SK-N-MC (cell line): ENCODE measurements at regions not wholly inside any gene's neighbourhood (a gene's known extent, or its start where the extent isn't known, plus 50 kb on each side); places are given as distances from the start of the nearest gene placed in this dataset.

Experiments
- DNase-seq: peaks from one replicate; pipeline ENCODE4 v3.0.0-alpha.2; 2011; ENCODE audit warnings: low read depth, low spot score
- H3K27ac ChIP-seq: fragments of 200-600 bp; sonication (generic); 2 replicates; pipeline ENCODE4 v1.5.1; 2016; ENCODE audit warnings: mixed run types
- H3K36me3 ChIP-seq: fragments of 200-600 bp; sonication (generic); 2 replicates; pipeline ENCODE4 v1.6.1; 2017; ENCODE audit warnings: antibody characterized with exemption, low read length, mixed read lengths; ENCODE audit not compliant: insufficient read depth
- H3K4me3 ChIP-seq: fragments of 200-600 bp; sonication (generic); 2 replicates; pipeline ENCODE4 v1.5.1; 2016
- H3K9ac ChIP-seq: fragments of 200-600 bp; sonication (generic); 2 replicates; pipeline ENCODE4 v1.8.0; 2017; ENCODE audit warnings: mixed run types, mixed read lengths; ENCODE audit not compliant: insufficient read length
- H3K9me3 ChIP-seq: fragments of 200-600 bp; sonication (generic); 2 replicates; pipeline ENCODE4 v1.6.1; 2017; ENCODE audit warnings: low read depth, mild to moderate bottlenecking, antibody characterized with exemption, low read length, moderate library complexity, mixed read lengths
- EZH2 ChIP-seq: fragments of 200-600 bp; sonication (generic); IDR thresholded peaks from one replicate; pipeline ENCODE4 v1.6.1; 2017; ENCODE audit warnings: antibody characterized with exemption
- FOXP2 ChIP-seq: optimal IDR thresholded peaks from 2 replicates; pipeline ENCODE3; 2011; ENCODE audit warnings: mild to moderate bottlenecking, moderate library complexity; ENCODE audit not compliant: insufficient read depth; ENCODE audit errors: extremely low read length, control extremely low read depth
- POLR2AphosphoS5 ChIP-seq: IDR thresholded peaks from 2 replicates; pipeline ENCODE4 v1.6.1; 2012; ENCODE audit warnings: mild to moderate bottlenecking, low read depth, low read length, borderline replicate concordance

DNA sequence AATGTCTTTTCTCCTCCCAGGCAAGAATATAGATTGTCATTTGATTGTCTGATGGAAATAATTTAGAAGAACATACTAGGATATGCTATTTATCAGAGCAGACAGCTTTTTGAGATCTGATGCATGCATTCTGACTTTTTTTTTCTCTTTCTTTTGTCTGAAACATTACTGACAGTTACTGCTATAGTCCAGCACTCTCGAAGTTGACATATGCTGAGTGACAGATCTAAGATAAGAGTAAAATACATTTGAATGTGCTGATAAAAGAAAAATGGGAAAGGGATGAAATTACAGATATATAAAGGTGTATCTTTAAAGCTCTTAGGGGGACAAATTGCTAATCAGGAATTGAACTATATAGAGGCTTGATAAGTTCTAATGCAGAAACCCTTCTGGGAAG lies 753.8 kb upstream of the TENM4 start:
- Histone ChIP-seq H3K9ac (no peak overlapping the region), H3K4me3 (no peak overlapping the region), H3K27ac (no peak overlapping the region), H3K9me3 (no peaks in the 10 kb centered on the region), H3K36me3 (no peaks in the 10 kb centered on the region)
- TF ChIP-seq FOXP2 = no peak
- TF ChIP-seq POLR2AphosphoS5 = no peak
- TF ChIP-seq EZH2 = no peak
- DNase-seq = no peak

DNA sequence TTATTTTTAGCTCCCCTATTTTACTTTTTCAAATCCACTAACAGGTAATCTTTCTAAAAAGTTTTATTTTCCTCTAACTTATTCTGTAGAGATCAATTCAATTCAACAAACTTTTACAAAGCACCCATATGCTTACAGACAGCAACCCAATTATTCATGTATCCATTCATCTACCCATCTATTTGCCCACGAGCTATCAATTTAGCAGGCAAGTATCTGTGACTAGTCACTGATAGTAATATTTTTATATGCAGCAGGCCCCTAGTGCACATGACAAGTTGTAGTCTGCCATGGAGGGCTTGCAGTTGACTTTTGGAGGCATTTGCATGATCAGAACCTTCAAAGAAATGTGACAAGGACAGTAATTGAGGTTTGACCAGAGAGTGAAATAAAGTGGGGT lies 753.2 kb upstream of the TENM4 start:
- Histone ChIP-seq H3K4me3 (no peak overlapping the region), H3K9me3 (no peaks in the 10 kb centered on the region), H3K27ac (no peak overlapping the region), H3K9ac (no peak overlapping the region), H3K36me3 (no peaks in the 10 kb centered on the region)
- DNase-seq = no peak
- TF ChIP-seq POLR2AphosphoS5 (no peak), FOXP2 (no peak), EZH2 (no peak)

DNA sequence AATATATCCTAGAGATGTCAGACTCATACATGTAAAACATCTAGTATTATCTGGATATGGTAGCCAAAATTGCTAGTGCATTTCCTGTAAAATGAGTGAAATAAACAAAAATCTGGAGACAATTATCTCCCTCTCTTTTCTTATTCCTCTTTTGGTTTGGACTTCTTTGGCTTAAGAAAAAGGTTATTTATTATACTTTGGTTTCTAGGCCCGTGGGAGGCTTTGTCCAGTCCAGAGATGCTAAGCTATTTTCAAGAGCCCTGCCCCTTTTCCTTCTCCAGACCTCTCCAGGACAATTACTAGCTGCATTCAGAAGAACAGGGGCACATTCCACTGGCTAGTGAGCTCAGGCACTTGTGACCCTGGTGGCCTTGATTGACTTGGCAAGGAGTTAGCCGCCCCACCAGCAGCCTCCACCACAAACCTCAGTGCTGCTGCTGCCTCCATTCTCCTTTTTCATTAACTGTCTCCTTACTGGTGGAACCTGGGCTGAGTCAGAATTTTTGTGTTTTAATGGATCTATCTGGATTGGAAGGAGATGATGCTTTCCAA lies 747.3 kb upstream of the TENM4 start:
- Histone ChIP-seq H3K9me3 (no peaks in the 10 kb centered on the region), H3K36me3 (no peaks in the 10 kb centered on the region), H3K9ac (no peak overlapping the region), H3K27ac (no peak overlapping the region), H3K4me3 (no peak overlapping the region)
- TF ChIP-seq FOXP2 (no peak), POLR2AphosphoS5 (no peak), EZH2 (no peak)
- no peak for DNase-seq

DNA sequence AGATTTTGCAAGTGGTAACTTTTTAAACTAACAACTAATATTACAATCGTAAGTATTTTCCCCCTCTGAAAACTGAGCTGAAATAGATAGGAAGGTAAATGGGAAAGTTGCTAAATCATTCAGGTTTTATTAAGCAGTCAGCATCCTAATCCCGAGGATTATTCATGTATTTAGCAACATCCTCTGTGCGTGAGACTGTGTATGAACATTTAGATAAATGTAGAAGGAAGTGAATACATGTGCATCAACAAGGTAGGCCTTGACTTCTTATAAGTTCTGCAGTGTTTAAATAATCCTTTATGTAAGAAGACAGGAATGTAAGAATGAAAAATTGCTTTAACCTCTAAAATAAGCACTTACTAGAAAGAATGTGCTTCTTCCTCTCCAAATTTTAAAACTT lies 745.9 kb upstream of the TENM4 start:
- H3K9ac ChIP-seq = no peak overlapping the region
- H3K27ac ChIP-seq = no peak overlapping the region
- TF ChIP-seq FOXP2 (no peak), EZH2 (no peak), POLR2AphosphoS5 (no peak)
- H3K36me3 ChIP-seq = no peaks in the 10 kb centered on the region
- H3K9me3 ChIP-seq = no peaks in the 10 kb centered on the region
- H3K4me3 ChIP-seq = no peak overlapping the region
- no peak for DNase-seq

DNA sequence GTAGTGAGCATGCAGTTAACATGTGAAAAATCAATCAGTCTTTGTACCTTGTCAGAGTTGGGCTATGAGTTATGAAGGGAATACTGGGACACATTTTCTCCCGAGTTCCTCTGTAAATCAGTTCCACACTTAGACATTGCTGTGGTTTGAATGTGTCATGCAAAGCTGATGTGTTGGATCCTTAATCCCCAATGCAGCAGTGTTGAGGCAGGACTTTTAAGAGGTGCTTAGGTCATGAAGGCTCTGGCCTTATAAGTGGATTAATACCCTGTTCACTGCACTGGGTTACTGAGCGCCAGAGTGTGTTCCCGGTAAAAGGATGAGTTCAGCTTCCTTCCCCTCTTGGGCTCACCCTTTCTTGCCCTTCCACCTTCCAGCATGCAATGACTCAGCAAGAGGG lies 742.1 kb upstream of the TENM4 start:
- Histone ChIP-seq H3K9me3 (no peaks in the 10 kb centered on the region), H3K36me3 (no peaks in the 10 kb centered on the region), H3K9ac (no peak overlapping the region), H3K27ac (no peak overlapping the region), H3K4me3 (no peak overlapping the region)
- TF ChIP-seq EZH2 (no peak), POLR2AphosphoS5 (no peak), FOXP2 (no peak)
- DNase-seq = no peak

DNA sequence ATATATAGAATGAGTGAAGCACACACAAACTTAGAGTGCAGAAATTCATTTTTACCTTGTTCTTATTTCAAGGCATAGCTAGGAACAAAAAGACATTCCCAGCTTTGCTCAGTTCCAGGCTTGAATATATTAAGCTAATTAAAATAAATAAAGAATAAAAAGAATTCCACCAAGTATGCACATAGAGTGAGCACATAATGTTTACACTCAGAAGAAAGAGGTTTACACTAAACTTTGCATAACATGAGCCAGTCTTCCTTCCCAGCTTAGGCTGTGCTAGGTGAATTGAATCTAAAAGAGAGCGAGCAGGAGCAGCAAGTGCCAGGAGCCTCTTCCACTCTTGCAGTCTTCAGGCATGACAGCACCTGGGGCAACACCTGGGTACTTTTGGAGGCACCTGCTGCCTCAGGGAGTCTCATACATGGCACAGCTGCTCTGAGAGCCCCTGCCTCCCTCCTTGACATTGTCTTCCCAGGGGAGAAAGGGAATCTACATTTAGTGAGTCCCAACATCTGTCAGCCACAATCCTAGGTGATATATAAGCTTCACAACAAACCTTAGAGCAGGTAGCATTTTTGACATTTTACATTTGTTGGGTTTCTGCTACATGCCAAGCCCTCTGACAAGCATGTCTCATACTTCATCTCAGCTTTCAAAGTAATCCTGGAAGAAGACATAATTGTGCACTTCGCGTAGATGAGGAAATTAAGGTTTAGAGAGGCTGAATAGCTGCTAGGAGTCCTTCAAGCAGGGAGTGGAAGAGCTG lies 732.7 kb upstream of the TENM4 start:
- TF ChIP-seq FOXP2 (no peak), EZH2 (no peak), POLR2AphosphoS5 (no peak)

DNA sequence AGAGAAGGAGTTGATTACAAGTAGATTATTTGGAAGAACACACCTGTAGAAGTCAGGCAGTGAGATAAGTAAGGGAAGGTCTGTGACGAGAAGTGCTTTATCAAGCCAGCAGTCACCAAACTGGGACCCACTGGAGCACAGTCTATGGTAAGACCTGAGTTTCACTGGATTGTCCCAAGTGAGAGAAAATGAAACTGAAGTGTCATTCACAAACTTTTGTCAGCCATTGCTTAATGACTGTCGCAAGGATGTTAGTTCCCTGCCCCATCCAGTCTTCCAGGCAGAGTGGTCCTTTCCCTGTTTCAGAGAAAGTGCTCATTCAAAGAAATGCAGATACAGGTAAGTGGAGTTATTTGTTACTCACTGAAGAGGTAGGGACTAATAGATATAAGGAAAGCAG lies 728.0 kb upstream of the TENM4 start:
- no peak overlapping the region for H3K4me3 ChIP-seq
- H3K9ac ChIP-seq = no peak overlapping the region
- no peak for TF ChIP-seq EZH2
- TF ChIP-seq FOXP2 = no peak
- TF ChIP-seq POLR2AphosphoS5 = no peak
- H3K36me3 ChIP-seq = no peaks in the 10 kb centered on the region
- no peaks in the 10 kb centered on the region for H3K9me3 ChIP-seq
- DNase-seq = no peak
- H3K27ac ChIP-seq = no peak overlapping the region

More for the DNA sequence above, 732.7 kb upstream of the TENM4 start:
- Histone ChIP-seq H3K36me3 (no peaks in the 10 kb centered on the region), H3K27ac (no peak overlapping the region), H3K4me3 (no peak overlapping the region), H3K9ac (no peak overlapping the region), H3K9me3 (no peaks in the 10 kb centered on the region)
- DNase-seq = no peak

DNA sequence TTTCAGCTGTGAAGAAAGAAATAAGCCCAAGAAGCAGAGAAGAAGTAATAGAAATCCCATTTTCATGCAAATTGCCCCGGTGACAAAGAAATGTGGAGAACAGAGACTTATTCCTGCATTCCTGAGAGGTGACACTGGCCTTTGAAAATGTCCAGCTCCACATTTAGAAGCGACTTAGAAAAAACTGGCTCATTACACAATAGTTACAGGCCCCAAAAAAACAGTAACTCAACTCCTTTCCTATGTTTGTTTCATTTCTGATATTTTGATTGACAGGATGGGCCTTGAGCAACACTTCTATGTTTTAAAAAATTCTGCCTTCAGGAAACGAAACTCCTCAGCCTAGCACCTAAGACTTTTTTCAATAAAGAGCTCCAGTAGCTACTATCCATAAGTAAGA lies 726.9 kb upstream of the TENM4 start:
- H3K9me3 ChIP-seq = no peaks in the 10 kb centered on the region
- TF ChIP-seq POLR2AphosphoS5 (no peak), FOXP2 (no peak), EZH2 (no peak)
- no peak overlapping the region for H3K4me3 ChIP-seq
- no peak for DNase-seq
- H3K9ac ChIP-seq = no peak overlapping the region
- H3K36me3 ChIP-seq = no peaks in the 10 kb centered on the region
- no peak overlapping the region for H3K27ac ChIP-seq

DNA sequence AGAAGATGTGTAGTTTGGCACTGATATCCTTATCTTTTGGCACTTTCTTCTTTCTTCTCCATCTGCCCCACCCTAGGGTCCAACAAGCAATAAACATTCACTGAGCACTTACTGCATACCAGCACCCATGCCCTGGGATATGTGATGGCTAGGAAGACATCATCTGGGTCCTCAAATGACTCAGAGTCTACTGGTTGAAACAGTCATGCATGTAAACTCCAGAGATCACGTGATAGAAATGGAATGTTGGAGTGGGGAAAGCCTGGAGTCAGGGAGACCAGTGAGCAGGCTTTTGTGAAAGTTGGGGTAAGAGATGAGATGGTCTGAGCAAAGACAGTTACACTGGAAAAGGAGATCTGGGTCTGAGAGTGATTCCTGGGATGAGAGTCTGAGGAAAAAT lies 724.9 kb upstream of the TENM4 start:
- no peak overlapping the region for H3K9ac ChIP-seq
- TF ChIP-seq FOXP2 = no peak
- no peak for TF ChIP-seq POLR2AphosphoS5
- TF ChIP-seq EZH2 = no peak
- H3K36me3 ChIP-seq = no peaks in the 10 kb centered on the region
- no peaks in the 10 kb centered on the region for H3K9me3 ChIP-seq
- no peak for DNase-seq
- no peak overlapping the region for H3K27ac ChIP-seq
- no peak overlapping the region for H3K4me3 ChIP-seq

DNA sequence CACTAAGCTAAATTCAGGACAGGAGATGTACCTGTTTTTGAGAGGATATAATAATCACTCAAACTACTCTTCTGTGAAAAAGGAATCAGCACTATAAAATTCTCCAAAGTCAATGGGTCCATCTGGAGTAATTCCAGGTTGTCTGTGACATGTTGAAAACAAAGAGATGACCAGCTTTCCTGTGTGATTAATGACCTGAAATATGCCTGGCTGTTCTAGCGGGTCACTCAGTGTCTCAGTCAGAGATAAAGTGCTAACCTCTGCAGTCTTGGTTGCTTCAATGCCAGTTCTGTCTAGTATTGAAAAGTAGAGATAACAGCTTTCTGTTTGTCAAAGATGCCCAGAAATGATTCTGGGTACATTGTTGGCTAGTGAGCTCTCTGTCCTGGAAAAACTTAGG lies 722.6 kb upstream of the TENM4 start:
- Histone ChIP-seq H3K4me3 (no peak overlapping the region), H3K9me3 (no peaks in the 10 kb centered on the region), H3K9ac (no peak overlapping the region), H3K36me3 (no peaks in the 10 kb centered on the region), H3K27ac (no peak overlapping the region)
- DNase-seq = no peak
- TF ChIP-seq POLR2AphosphoS5 = no peak
- TF ChIP-seq EZH2 = no peak
- TF ChIP-seq FOXP2 = no peak
